Retinal pigment epithelial cell (primary cell): ENCODE measurements at regions not wholly inside any gene's neighbourhood (a gene's known extent, or its start where the extent isn't known, plus 50 kb on each side); places are given as distances from the start of the nearest gene placed in this dataset.

Experiments used
- DNase-seq: peaks from one replicate; pipeline ENCODE4 v3.0.0-alpha.2; 2010; ENCODE audit warnings: low read depth
- H3K4me3 ChIP-seq: 2 replicates; pipeline ENCODE4 v1.5.1; 2011; ENCODE audit warnings: mild to moderate bottlenecking, low read length, control low read depth, moderate library complexity
- TF ChIP-seq, protein P1 (sequence below): conservative IDR thresholded peaks from 2 replicates; pipeline ENCODE4 v1.5.1; 2011; ENCODE audit warnings: low read depth, low read length, control low read depth, inconsistent platforms

DNA sequence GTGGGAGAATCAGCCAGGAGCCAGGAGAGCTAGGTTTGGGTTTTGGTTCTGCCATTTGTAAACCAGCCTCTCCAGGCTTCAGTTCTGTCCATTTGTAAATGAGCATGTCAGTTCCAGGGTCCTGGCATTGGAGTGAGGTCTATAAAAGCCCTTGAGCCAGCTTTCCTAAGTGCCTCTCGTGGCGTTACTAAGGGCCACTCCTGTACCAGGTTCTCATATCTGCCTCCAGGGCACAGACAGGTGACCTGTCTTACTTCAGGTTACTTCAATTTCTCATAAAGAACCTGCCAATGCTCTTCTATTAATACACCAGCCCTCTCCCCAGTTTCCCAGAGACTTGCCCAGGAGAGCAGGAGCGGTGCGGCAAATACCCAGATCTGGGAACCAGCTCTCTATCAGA is 101.9 kb downstream of the VEGFA start:
- H3K4me3 ChIP-seq: no peak overlapping the region
- no peak for DNase-seq
- TF ChIP-seq, protein P1, sequence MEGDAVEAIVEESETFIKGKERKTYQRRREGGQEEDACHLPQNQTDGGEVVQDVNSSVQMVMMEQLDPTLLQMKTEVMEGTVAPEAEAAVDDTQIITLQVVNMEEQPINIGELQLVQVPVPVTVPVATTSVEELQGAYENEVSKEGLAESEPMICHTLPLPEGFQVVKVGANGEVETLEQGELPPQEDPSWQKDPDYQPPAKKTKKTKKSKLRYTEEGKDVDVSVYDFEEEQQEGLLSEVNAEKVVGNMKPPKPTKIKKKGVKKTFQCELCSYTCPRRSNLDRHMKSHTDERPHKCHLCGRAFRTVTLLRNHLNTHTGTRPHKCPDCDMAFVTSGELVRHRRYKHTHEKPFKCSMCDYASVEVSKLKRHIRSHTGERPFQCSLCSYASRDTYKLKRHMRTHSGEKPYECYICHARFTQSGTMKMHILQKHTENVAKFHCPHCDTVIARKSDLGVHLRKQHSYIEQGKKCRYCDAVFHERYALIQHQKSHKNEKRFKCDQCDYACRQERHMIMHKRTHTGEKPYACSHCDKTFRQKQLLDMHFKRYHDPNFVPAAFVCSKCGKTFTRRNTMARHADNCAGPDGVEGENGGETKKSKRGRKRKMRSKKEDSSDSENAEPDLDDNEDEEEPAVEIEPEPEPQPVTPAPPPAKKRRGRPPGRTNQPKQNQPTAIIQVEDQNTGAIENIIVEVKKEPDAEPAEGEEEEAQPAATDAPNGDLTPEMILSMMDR: no peak

DNA sequence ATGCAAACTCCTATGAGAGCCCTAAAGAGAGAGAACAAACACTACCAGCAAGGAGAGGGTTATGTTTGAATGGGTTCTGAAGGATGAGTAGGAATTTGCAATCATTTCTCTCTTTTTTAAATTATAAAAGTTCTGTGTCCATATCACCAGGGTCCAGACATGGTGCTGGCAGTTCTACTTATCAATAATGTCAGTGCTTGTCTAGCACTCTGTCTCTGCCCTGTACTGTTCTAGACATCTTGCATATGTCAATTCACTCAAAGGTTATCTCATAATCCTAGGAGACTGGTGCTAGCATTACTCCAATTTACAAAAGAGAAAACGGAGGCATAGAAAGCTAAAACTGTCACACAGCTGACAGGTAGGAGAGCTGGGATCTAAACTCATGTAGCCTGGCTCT is 101.3 kb downstream of the VEGFA start:
- DNase-seq: no peak
- no peak overlapping the region for H3K4me3 ChIP-seq
- TF ChIP-seq, protein P1: no peak

DNA sequence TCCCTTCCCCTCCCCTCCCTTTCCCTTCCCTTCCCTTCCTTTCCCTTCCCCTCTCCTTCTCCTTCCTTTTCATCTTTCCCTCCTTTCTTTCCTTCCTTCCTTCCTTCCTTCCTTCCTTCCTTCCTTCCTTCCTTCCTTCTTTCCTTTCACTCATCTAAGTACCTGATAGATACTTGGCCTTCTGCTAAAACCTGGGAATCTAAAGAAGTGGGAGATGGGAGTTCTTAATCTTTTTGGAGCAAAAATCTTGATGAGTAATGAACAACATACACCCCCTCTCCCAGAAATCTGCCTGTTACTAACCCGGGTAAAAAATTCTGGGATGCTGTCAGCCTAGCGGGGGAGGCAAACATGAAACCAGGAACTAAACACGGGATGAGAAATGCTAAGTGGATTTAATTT is 100.7 kb downstream of the VEGFA start:
- DNase-seq: no peak
- H3K4me3 ChIP-seq: no peak overlapping the region
- TF ChIP-seq, protein P1: no peak

DNA sequence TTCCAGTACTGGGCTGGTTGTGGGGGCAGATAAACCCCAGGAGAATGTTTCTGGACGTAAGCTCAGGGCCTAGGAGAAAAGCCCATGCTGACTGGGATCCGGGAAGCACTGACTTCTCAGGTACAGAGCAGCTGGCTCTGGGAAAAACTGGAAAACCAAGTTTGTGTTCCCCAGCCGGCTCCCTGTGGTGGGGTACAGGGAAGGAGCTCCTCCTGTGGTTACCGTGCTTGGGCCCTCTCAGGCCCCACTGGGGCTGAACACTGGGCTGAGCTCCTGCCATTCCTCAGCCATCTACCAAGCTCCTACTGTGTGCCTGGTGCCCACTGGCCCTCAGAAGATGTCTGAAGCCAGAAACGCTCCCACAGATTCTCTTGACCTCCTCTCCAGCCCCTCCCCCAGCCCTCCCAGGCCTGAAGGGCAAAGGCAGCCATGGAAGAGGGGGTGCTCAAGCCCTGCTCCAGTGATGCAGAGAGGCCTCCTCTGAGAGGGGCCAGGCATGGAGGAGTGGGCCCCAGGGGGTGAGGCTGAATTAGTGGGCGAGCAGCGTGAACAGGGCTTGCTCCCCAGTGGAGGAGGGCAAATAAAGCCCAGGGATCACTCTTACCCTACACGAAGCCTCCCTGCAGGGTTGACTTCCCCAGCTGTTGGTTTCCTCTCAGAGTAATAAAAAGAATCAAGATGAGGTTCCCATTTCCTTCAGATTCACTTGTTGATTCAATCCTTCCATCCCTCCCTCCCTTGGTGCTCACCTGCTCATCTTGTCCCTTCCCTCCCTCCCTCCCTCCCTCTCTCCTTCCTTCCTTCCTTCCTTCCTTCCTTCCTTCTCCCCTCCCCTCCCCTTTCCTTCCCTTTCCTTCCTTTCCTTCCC is 100.0 kb downstream of the VEGFA start:
- no peak for DNase-seq
- TF ChIP-seq, protein P1: no peak
- H3K4me3 ChIP-seq: no peak overlapping the region

DNA sequence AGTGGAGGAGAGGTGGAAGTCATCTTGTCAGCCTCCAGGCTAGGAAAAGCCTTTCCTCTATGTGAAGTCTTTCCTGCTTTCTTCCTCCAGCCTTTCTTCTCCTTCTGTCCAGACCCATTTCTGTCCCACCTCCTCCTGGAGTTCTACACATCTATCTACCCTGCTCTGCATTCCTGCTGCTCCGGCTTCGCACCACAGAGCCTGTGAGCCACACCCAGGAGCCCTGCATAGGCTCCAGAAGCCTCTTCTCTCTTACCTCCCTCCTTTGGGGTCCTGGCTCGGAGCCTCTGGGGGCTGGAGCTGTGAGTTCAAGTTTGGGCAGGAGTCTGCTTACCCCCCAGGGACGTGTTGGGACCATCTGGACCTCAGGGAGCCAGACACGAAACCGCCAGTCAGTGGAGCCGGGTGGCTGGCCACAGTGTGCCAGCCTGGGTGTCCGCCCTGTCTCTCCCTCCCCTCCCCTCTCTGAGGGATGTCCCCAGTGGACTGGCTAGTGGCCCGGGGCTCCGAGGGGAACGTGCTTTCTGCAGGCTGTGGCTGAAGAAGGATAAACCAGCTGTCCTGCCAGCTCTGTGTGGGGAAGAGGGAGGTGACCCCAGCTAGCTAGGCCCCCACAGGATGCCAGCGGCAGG is 99.2 kb downstream of the VEGFA start:
- TF ChIP-seq, protein P1: no peak
- H3K4me3 ChIP-seq: no peak overlapping the region
- no peak for DNase-seq

DNA sequence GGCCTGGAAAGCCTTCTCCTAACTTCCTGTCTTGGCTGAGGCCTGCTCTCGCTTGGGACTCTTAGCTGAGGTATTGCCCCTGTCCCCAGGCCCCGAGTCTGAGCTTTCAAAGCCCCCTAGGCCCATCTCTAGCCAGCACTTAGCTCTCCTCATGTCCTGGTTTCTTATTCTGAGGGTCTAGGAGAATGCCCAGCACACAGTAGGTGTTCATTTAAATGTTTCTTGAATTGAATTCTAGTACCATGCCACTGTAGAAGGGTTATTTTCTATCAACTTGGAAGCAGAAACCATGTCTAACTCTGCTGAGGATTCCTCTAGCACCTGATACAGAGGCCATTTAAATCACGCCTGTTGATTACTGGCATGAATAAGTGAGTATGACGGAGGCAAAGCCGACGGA is 98.5 kb downstream of the VEGFA start:
- H3K4me3 ChIP-seq: no peak overlapping the region
- TF ChIP-seq, protein P1: no peak
- DNase-seq: no peak

DNA sequence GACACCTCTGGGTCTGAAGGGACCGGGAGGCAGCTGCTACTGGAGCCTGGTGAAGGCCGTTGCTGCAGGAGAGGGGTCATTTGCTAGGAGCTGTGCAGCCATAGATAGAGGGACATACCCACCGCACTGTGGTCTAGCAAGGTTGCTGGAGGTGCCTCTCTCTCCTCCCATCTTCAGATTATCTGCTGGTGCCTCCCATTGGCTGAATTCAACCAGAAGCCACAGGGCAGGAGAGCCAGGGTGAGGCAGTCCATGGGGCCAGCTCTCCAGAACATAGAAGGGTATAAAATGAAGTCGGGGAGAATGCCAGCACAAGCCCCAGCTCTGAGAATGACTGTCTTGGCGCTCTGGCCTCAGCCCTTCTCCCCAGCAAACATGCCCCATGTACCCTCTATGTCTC is 98.0 kb downstream of the VEGFA start:
- no peak overlapping the region for H3K4me3 ChIP-seq
- TF ChIP-seq, protein P1: no peak
- no peak for DNase-seq
